ENCODE measurements at regions not wholly inside any gene's neighbourhood (a gene's known extent, or its start where the extent isn't known, plus 50 kb on each side); places are given as distances from the start of the nearest gene placed in this dataset.

- TF ChIP-seq MXI1 (IDR thresholded peaks at IDR 0.05; ENCODE audit: low read depth, low read length) = no peak
- no peak for TF ChIP-seq CTCF (IDR thresholded peaks at IDR 0.05)
Measured at GRCh38 chr16:82257990-82258389, 88.0 kb upstream of the MPHOSPH6 start.

All from SK-N-SH (cell line).